BE2C (cell line): ENCODE measurements at regions not wholly inside any gene's neighbourhood (a gene's known extent, or its start where the extent isn't known, plus 50 kb on each side); places are given as distances from the start of the nearest gene placed in this dataset.

Experiments used
- DNase-seq: peaks from one replicate; pipeline ENCODE4 v3.0.0-alpha.2; 2020
- H3K27me3 ChIP-seq: fragments of 250-450 bp; sonication (Bioruptor Pico); 2 replicates; pipeline ENCODE4 v1.5.1; 2020; ENCODE audit warnings: mild to moderate bottlenecking
- H3K36me3 ChIP-seq: fragments of 250-450 bp; sonication (Bioruptor Pico); 2 replicates; pipeline ENCODE4 v1.5.1; 2020; ENCODE audit warnings: mild to moderate bottlenecking
- H3K4me1 ChIP-seq: fragments of 250-450 bp; sonication (Bioruptor Pico); 2 replicates; pipeline ENCODE4 v1.5.1; 2020
- H3K4me3 ChIP-seq: 2 replicates; pipeline ENCODE4 v1.5.1; 2011; ENCODE audit warnings: low read depth, low read length
- H3K9me3 ChIP-seq: fragments of 250-450 bp; sonication (Bioruptor Pico); 2 replicates; pipeline ENCODE4 v1.5.1; 2020
- TF ChIP-seq, protein P1 (sequence below): IDR thresholded peaks from 2 replicates; pipeline ENCODE4 v1.5.1; 2012; ENCODE audit warnings: mild to moderate bottlenecking, low read depth, low read length

DNA sequence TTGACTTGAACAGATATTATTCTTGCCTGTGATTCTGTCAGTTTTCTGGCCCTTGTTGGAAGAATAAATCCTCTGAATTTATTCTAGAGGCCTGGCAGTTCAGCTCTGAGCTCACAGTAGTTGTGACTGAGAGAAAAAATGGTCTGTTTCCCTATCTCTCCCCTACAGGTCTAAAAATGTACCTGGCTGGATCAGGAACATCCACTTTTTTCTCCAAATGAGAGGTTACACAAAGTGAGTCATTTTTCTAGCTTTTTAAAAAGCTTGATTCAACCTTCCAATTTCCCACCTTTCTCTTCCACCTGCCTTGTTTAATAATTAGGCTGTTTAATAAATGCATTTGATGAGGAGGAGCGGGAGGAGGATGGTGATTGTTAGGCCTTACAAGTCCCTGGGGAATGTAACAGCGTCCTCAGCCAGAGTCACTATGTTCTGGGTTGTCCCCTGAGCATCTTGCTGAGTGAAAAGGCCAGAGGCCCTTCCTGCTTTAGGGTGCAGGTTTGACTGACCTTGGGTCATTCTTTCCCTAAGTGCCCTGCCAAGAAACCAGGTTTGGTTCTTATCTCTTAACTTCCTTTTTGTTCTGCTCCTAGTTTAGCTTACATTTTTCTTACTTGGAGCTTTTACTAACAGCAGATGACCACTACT, 91.7 kb upstream of the FUT8 start:
- Histone ChIP-seq H3K27me3 (no peaks in the 10 kb centered on the region), H3K36me3 (no peaks in the 10 kb centered on the region), H3K4me1 (no peaks in the 10 kb centered on the region; the same call in 1 of the 2 replicates), H3K4me3 (no peak overlapping the region), H3K9me3 (no peaks in the 10 kb centered on the region)
- no peak for DNase-seq
- TF ChIP-seq, protein P1, sequence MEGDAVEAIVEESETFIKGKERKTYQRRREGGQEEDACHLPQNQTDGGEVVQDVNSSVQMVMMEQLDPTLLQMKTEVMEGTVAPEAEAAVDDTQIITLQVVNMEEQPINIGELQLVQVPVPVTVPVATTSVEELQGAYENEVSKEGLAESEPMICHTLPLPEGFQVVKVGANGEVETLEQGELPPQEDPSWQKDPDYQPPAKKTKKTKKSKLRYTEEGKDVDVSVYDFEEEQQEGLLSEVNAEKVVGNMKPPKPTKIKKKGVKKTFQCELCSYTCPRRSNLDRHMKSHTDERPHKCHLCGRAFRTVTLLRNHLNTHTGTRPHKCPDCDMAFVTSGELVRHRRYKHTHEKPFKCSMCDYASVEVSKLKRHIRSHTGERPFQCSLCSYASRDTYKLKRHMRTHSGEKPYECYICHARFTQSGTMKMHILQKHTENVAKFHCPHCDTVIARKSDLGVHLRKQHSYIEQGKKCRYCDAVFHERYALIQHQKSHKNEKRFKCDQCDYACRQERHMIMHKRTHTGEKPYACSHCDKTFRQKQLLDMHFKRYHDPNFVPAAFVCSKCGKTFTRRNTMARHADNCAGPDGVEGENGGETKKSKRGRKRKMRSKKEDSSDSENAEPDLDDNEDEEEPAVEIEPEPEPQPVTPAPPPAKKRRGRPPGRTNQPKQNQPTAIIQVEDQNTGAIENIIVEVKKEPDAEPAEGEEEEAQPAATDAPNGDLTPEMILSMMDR = no peak

- Histone ChIP-seq H3K4me1 (no peaks in the 10 kb centered on the region; the same call in 1 of the 2 replicates), H3K36me3 (no peaks in the 10 kb centered on the region), H3K27me3 (no peaks in the 10 kb centered on the region), H3K4me3 (no peak overlapping the region), H3K9me3 (no peaks in the 10 kb centered on the region)
- peak; percentile 26 for DNase-seq
- TF ChIP-seq, protein P1 = no peak
Measured at GRCh38 chr14:65321370-65321875, 91.1 kb upstream of the FUT8 start.

GRCh38 chr14:65329481-65329880, 83.0 kb upstream of the FUT8 start:
- H3K27me3 ChIP-seq = no peaks in the 10 kb centered on the region
- TF ChIP-seq, protein P1 = no peak

GRCh38 chr14:65329911-65330310, 82.6 kb upstream of the FUT8 start:
- TF ChIP-seq, protein P1 = no peak
- Histone ChIP-seq H3K9me3 (no peaks in the 10 kb centered on the region), H3K4me1 (no peaks in the 10 kb centered on the region), H3K36me3 (no peaks in the 10 kb centered on the region), H3K4me3 (no peak overlapping the region), H3K27me3 (no peaks in the 10 kb centered on the region)
- no peak for DNase-seq

More at GRCh38 chr14:65329481-65329880, 83.0 kb upstream of the FUT8 start:
- Histone ChIP-seq H3K9me3 (no peaks in the 10 kb centered on the region), H3K36me3 (no peaks in the 10 kb centered on the region), H3K4me3 (no peak overlapping the region), H3K4me1 (no peaks in the 10 kb centered on the region)
- DNase-seq = no peak

DNA sequence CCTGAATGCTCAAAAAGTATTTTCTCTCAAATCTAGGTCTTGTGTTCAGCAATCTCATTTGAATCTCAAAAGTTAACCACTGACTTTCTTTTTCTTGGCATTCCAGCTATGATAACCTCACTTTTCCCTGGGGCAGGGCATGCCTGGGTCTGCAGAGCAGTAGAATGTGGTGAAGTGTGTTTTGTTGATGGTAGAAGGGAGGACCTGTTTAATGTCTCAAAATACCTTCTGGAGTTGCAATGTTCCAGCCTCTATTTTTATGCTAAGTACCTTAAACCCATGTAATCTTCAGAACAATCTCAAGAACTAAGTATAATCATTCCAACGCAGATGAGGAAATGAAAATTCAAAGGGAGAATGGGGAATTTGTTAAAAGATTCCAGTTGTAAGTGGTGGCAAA, 82.1 kb upstream of the FUT8 start:
- TF ChIP-seq, protein P1 = no peak
- no peaks in the 10 kb centered on the region for H3K27me3 ChIP-seq
- no peak for DNase-seq
- no peak overlapping the region for H3K4me3 ChIP-seq
- no peaks in the 10 kb centered on the region for H3K4me1 ChIP-seq
- H3K36me3 ChIP-seq = no peaks in the 10 kb centered on the region
- no peaks in the 10 kb centered on the region for H3K9me3 ChIP-seq

GRCh38 chr14:65331652-65332051, 80.9 kb upstream of the FUT8 start:
- DNase-seq = no peak
- Histone ChIP-seq H3K9me3 (no peaks in the 10 kb centered on the region), H3K4me1 (no peaks in the 10 kb centered on the region), H3K4me3 (no peak overlapping the region), H3K36me3 (no peaks in the 10 kb centered on the region), H3K27me3 (no peaks in the 10 kb centered on the region)
- TF ChIP-seq, protein P1 = no peak
